ENCODE measurements at regions not wholly inside any gene's neighbourhood (a gene's known extent, or its start where the extent isn't known, plus 50 kb on each side); places are given as distances from the start of the nearest gene placed in this dataset.

DNA sequence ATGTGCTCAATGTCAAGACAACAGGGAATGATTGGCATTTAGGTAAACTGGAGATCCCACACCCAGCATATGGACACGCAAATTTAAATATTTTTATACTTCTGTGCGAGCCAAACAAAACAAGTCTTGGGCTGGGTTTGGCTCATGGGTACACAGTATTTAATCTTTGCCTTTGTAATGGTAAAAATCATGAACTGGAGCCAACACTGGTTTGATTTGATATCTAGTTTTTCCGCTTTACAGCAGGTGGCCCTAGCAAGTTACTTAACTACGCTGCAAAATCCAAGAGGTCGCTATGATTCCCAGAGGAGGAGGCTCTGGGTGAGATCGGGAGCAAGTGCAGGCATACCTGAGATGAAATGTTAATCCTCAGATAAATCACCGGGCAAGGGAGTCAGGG, 207.9 kb upstream of the SATB1 start:
- TF ChIP-seq, protein P1, sequence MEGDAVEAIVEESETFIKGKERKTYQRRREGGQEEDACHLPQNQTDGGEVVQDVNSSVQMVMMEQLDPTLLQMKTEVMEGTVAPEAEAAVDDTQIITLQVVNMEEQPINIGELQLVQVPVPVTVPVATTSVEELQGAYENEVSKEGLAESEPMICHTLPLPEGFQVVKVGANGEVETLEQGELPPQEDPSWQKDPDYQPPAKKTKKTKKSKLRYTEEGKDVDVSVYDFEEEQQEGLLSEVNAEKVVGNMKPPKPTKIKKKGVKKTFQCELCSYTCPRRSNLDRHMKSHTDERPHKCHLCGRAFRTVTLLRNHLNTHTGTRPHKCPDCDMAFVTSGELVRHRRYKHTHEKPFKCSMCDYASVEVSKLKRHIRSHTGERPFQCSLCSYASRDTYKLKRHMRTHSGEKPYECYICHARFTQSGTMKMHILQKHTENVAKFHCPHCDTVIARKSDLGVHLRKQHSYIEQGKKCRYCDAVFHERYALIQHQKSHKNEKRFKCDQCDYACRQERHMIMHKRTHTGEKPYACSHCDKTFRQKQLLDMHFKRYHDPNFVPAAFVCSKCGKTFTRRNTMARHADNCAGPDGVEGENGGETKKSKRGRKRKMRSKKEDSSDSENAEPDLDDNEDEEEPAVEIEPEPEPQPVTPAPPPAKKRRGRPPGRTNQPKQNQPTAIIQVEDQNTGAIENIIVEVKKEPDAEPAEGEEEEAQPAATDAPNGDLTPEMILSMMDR (optimal IDR thresholded peaks at IDR 0.05 in 1 of 3, IDR thresholded peaks at IDR 0.05 in 1 of 3, conservative IDR thresholded peaks at IDR 0.05 in 1 of 3; ENCODE audit: extremely low read depth in 1 of 3, insufficient read depth in 2 of 3, low read length in 3 of 3): no peak
- TF ChIP-seq EZH2 (IDR thresholded peaks at IDR 0.05; ENCODE audit: low read length): no peak

Data from keratinocyte (primary cell).